Common myeloid progenitor, CD34-positive (primary cell): ENCODE measurements at regions not wholly inside any gene's neighbourhood (a gene's known extent, or its start where the extent isn't known, plus 50 kb on each side); places are given as distances from the start of the nearest gene placed in this dataset.

Source experiments
- CTCF ChIA-PET: fragments of 350-600 bp; sonication (Branson Sonifier 250); formaldehyde crosslinking; loops from one replicate; lab custom pipeline; 2021; ENCODE audit warnings: antibody characterized with exemption; lab: Charles Lee
- POLR2A ChIA-PET: fragments of 350-600 bp; sonication (Branson Sonifier 250); formaldehyde crosslinking; loops from one replicate; lab custom pipeline; 2021; ENCODE audit warnings: antibody characterized with exemption; lab: Charles Lee
- DNase-seq, 3 donors: peaks; one replicate each; pipeline versions ENCODE4 v3.0.0 to v3.0.0-alpha.2; 2013
- H3K27ac ChIP-seq, 2 experiments: 1 replicate in 1 of 2; 2 replicates in 1 of 2; pipeline ENCODE4 v1.7.0; 2013; ENCODE audit warnings: inconsistent platforms in 2 of 2, low read length in 2 of 2, mild to moderate bottlenecking in 2 of 2, low read depth in 1 of 2, moderate library complexity in 1 of 2; ENCODE audit not compliant: severe bottlenecking in 2 of 2, insufficient read depth in 1 of 2, poor library complexity in 1 of 2
- H3K27me3 ChIP-seq, 5 experiments: replicated peaks in 2 of 5; 1 replicate in 3 of 5; 2 replicates in 2 of 5; pipeline versions ENCODE4 v1.6.1 to v1.7.0; 2013; ENCODE audit warnings: low read length in 4 of 5, mild to moderate bottlenecking in 2 of 5, moderate library complexity in 2 of 5, inconsistent platforms in 1 of 5; ENCODE audit not compliant: insufficient read depth in 5 of 5, control insufficient read depth in 4 of 5
- H3K36me3 ChIP-seq, 4 experiments: 1 replicate in 2 of 4; 2 replicates in 2 of 4; pipeline versions ENCODE4 v1.6.1 to v1.7.0; 2013; ENCODE audit warnings: low read length in 3 of 4, control low read depth in 1 of 4, mild to moderate bottlenecking in 1 of 4; ENCODE audit not compliant: control insufficient read depth in 4 of 4, insufficient read depth in 4 of 4
- H3K4me1 ChIP-seq, 4 experiments: 1 replicate in 3 of 4; 2 replicates in 1 of 4; pipeline versions ENCODE4 v1.6.1 to v1.7.1; 2013; ENCODE audit warnings: low read length in 3 of 4, mild to moderate bottlenecking in 3 of 4, control low read depth in 1 of 4, inconsistent platforms in 1 of 4, moderate library complexity in 1 of 4; ENCODE audit not compliant: control insufficient read depth in 4 of 4, insufficient read depth in 4 of 4; ENCODE audit errors: control extremely low read depth in 1 of 4
- H3K4me3 ChIP-seq, 7 experiments: 1 replicate in 4 of 7; 2 replicates in 3 of 7; pipeline versions ENCODE4 v1.5.1 to v1.7.0; 2013; ENCODE audit warnings: mild to moderate bottlenecking in 7 of 7, low read length in 6 of 7, moderate library complexity in 6 of 7, inconsistent platforms in 2 of 7, low read depth in 2 of 7, control low read depth in 1 of 7; ENCODE audit not compliant: insufficient read depth in 4 of 7, control insufficient read depth in 1 of 7; ENCODE audit errors: extremely low read depth in 1 of 7
- H3K9me3 ChIP-seq, 5 experiments: 1 replicate in 4 of 5; 2 replicates in 1 of 5; pipeline versions ENCODE4 v1.6.1 to v1.7.1; 2013; ENCODE audit warnings: low read length in 4 of 5, mild to moderate bottlenecking in 2 of 5, inconsistent platforms in 1 of 5, low read depth in 1 of 5, moderate library complexity in 1 of 5; ENCODE audit not compliant: control insufficient read depth in 4 of 5, insufficient read depth in 2 of 5; ENCODE audit errors: control extremely low read depth in 1 of 5
- WGBS: methylation state at CpG from one replicate; pipeline ENCODE4 v1.1.5; 2013; ENCODE audit not compliant: insufficient coverage; 5-methylcytosine and 5-hydroxymethylcytosine counted together

GRCh38 chr22:26757496-26757895, 100.1 kb downstream of the MIAT start:
- ChIA-PET CTCF (interaction anchor here (0.6 to 2.5 kb wide), 3 partner anchors 12 to 397 kb away, joined by 3 to 7 read pairs (median 3); no protein-coding TSS in a partner anchor), POLR2A (no interaction called here)
- Histone ChIP-seq H3K36me3 (no peaks in the 10 kb centered on the region), H3K27ac (no peak overlapping the region), H3K4me1 (peaks cover 0 to 4% (median 3%) of the 10 kb centered on the region in 4 experiments), H3K9me3 (peaks cover 0 to 5% (median 0%) of the 10 kb centered on the region in 5 experiments), H3K27me3 (no peaks in the 10 kb centered on the region), H3K4me3 (no peak overlapping the region)
- WGBS = 100% methylated on average over 4 of the region's 4 CpGs
- DNase-seq = no peak

- WGBS = 98% methylated on average over 10 of the region's 17 CpGs
- ChIA-PET CTCF (interaction anchor here (1.3 kb wide), 1 partner anchor 554 kb away, joined by 3 read pairs; no protein-coding TSS in a partner anchor), POLR2A (no interaction called here)
- H3K9me3 ChIP-seq = peaks cover 0 to 3% (median under 1%) of the 10 kb centered on the region in 5 experiments
- no peak for DNase-seq
- H3K27ac ChIP-seq = no peak overlapping the region
- no peak overlapping the region for H3K4me3 ChIP-seq
- H3K4me1 ChIP-seq = no peaks in the 10 kb centered on the region
- peaks cover 0 to 5% (median 2%) of the 10 kb centered on the region in 4 experiments for H3K36me3 ChIP-seq
- H3K27me3 ChIP-seq = no peaks in the 10 kb centered on the region
These were observed 105.4 kb downstream of the MIAT start for GRCh38 chr22:26762503-26763472.

GRCh38 chr22:26763633-26764361, 106.4 kb downstream of the MIAT start:
- Histone ChIP-seq H3K36me3 (peaks cover 0 to 5% (median 2%) of the 10 kb centered on the region in 4 experiments), H3K9me3 (peaks cover 0 to 3% (median 0%) of the 10 kb centered on the region in 5 experiments), H3K27me3 (no peaks in the 10 kb centered on the region), H3K27ac (no peak overlapping the region), H3K4me1 (no peaks in the 10 kb centered on the region), H3K4me3 (no peak overlapping the region)
- no peak for DNase-seq
- CTCF ChIA-PET = no interaction called here
- POLR2A ChIA-PET = no interaction called here
- WGBS = 94% methylated on average over 16 of the region's 16 CpGs

GRCh38 chr22:26766510-26767350, 109.3 kb downstream of the MIAT start:
- no peak for DNase-seq
- H3K36me3 ChIP-seq = peaks cover 0 to 5% (median 2%) of the 10 kb centered on the region in 4 experiments
- H3K4me1 ChIP-seq = no peaks in the 10 kb centered on the region
- 97% methylated on average over 18 of the region's 19 CpGs for WGBS
- H3K27ac ChIP-seq = no peak overlapping the region
- no peak overlapping the region for H3K4me3 ChIP-seq
- POLR2A ChIA-PET = no interaction called here
- CTCF ChIA-PET = interaction anchor here (1.0 kb wide), 1 partner anchor 10 kb away, joined by 3 read pairs; no protein-coding TSS in a partner anchor
- H3K9me3 ChIP-seq = peaks cover 0 to 3% (median 0%) of the 10 kb centered on the region in 5 experiments
- no peaks in the 10 kb centered on the region for H3K27me3 ChIP-seq

GRCh38 chr22:26767351-26768155, 110.2 kb downstream of the MIAT start:
- H3K9me3 ChIP-seq = peaks cover 0 to 3% (median 0%) of the 10 kb centered on the region in 5 experiments
- peaks cover 0 to 5% (median 2%) of the 10 kb centered on the region in 4 experiments for H3K36me3 ChIP-seq
- H3K4me3 ChIP-seq = no peak overlapping the region
- no peak overlapping the region for H3K27ac ChIP-seq
- no peaks in the 10 kb centered on the region for H3K27me3 ChIP-seq
- no peaks in the 10 kb centered on the region for H3K4me1 ChIP-seq
- 95% methylated on average over 12 of the region's 15 CpGs for WGBS
- no peak for DNase-seq
- ChIA-PET CTCF (no interaction called here), POLR2A (interaction anchor here (0.7 kb wide), 1 partner anchor 13 kb away, joined by 3 read pairs; no protein-coding TSS in a partner anchor)

GRCh38 chr22:26768156-26768515, 110.7 kb downstream of the MIAT start:
- WGBS = no CpG with 5 or more reads among the region's 9 CpGs
- CTCF ChIA-PET = interaction anchor here (2.1 kb wide), 1 partner anchor 12 kb away, joined by 7 read pairs; no protein-coding TSS in a partner anchor
- POLR2A ChIA-PET = interaction anchor here (0.7 kb wide), 1 partner anchor 12 kb away, joined by 3 read pairs; no protein-coding TSS in a partner anchor

More at GRCh38 chr22:26768156-26768515, 110.7 kb downstream of the MIAT start:
- H3K4me1 ChIP-seq = no peaks in the 10 kb centered on the region
- peaks cover 0 to 5% (median 2%) of the 10 kb centered on the region in 4 experiments for H3K36me3 ChIP-seq
- no peaks in the 10 kb centered on the region for H3K27me3 ChIP-seq
- no peak for DNase-seq
- no peak overlapping the region for H3K4me3 ChIP-seq
- H3K27ac ChIP-seq = no peak overlapping the region
- peaks cover 0 to 3% (median 0%) of the 10 kb centered on the region in 5 experiments for H3K9me3 ChIP-seq
